ENCODE measurements at regions not wholly inside any gene's neighbourhood (a gene's known extent, or its start where the extent isn't known, plus 50 kb on each side); places are given as distances from the start of the nearest gene placed in this dataset.
"Not testable (repeated sequence)": the region's sequence is repeated elsewhere in the genome, so short reads cannot be mapped to it uniquely, and the experiment has no call there.

GRCh38 chr1:47491341-47491753 is 53.5 kb downstream of the FOXD2 start:
- Mint-ChIP-seq H3K27me3 (ENCODE audit: low read depth) (peaks cover 23% of the 10 kb centered on the region), H3K36me3 (ENCODE audit: low read depth) (no peaks in the 10 kb centered on the region), H3K9me3 (ENCODE audit: low read depth) (no peaks in the 10 kb centered on the region), H3K4me1 (ENCODE audit: low read depth) (peaks cover 7% of the 10 kb centered on the region), H3K27ac (ENCODE audit: unreplicated experiment) (no peak overlapping the region), H3K4me3 (ENCODE audit: unreplicated experiment) (no peak overlapping the region)
- no peak for DNase-seq (ENCODE audit: low spot score)
- no peak for TF ChIP-seq CTCF (IDR thresholded peaks at IDR 0.05)

GRCh38 chr1:47495176-47495713 is 57.4 kb downstream of the FOXD2 start:
- peaks cover 7% of the 10 kb centered on the region for H3K4me1 Mint-ChIP-seq (ENCODE audit: low read depth)
- no peak overlapping the region for H3K4me3 Mint-ChIP-seq (ENCODE audit: unreplicated experiment)
- no peak for TF ChIP-seq CTCF (IDR thresholded peaks at IDR 0.05)
- no peaks in the 10 kb centered on the region for H3K9me3 Mint-ChIP-seq (ENCODE audit: low read depth)
- no peaks in the 10 kb centered on the region for H3K36me3 Mint-ChIP-seq (ENCODE audit: low read depth)
- H3K27ac Mint-ChIP-seq (ENCODE audit: unreplicated experiment) = no peak overlapping the region
- peaks cover 30% of the 10 kb centered on the region for H3K27me3 Mint-ChIP-seq (ENCODE audit: low read depth)
- DNase-seq (ENCODE audit: low spot score) = no peak

GRCh38 chr1:47498551-47498950 is 60.7 kb downstream of the FOXD2 start:
- TF ChIP-seq CTCF (IDR thresholded peaks at IDR 0.05) = no peak
- Mint-ChIP-seq H3K9me3 (ENCODE audit: low read depth) (no peaks in the 10 kb centered on the region), H3K36me3 (ENCODE audit: low read depth) (no peaks in the 10 kb centered on the region), H3K27me3 (ENCODE audit: low read depth) (peaks cover 39% of the 10 kb centered on the region), H3K4me1 (ENCODE audit: low read depth) (no peaks in the 10 kb centered on the region), H3K27ac (ENCODE audit: unreplicated experiment) (no peak overlapping the region), H3K4me3 (ENCODE audit: unreplicated experiment) (no peak overlapping the region)
- DNase-seq (ENCODE audit: low spot score) = no peak

DNA sequence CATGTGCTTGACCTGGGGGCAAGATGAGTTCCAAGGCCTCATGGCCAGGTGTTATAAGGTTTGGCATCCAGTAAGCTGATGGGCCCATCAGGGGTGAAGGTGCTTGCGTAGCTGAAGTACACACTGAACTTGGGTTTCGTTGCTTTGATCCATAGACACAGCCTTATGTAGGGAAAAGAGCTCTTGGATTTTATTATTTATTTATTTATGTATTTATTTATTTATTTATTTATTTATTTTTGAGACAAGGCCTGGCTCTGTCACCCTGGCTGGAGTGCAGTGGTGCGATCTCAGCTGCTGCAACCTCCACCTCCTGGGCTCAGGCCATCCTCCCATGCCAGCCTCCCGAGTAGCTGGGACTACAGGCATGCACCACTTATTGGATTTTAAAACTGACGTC is 63.2 kb downstream of the FOXD2 start:
- H3K36me3 Mint-ChIP-seq (ENCODE audit: low read depth) = no peaks in the 10 kb centered on the region
- H3K9me3 Mint-ChIP-seq (ENCODE audit: low read depth) = no peaks in the 10 kb centered on the region
- H3K27me3 Mint-ChIP-seq (ENCODE audit: low read depth) = peaks cover 41% of the 10 kb centered on the region
- no peak for TF ChIP-seq CTCF (IDR thresholded peaks at IDR 0.05)
- DNase-seq (ENCODE audit: low spot score) = no peak
- H3K27ac Mint-ChIP-seq (ENCODE audit: unreplicated experiment) = no peak overlapping the region
- no peak overlapping the region for H3K4me3 Mint-ChIP-seq (ENCODE audit: unreplicated experiment)
- H3K4me1 Mint-ChIP-seq (ENCODE audit: low read depth) = no peaks in the 10 kb centered on the region

DNA sequence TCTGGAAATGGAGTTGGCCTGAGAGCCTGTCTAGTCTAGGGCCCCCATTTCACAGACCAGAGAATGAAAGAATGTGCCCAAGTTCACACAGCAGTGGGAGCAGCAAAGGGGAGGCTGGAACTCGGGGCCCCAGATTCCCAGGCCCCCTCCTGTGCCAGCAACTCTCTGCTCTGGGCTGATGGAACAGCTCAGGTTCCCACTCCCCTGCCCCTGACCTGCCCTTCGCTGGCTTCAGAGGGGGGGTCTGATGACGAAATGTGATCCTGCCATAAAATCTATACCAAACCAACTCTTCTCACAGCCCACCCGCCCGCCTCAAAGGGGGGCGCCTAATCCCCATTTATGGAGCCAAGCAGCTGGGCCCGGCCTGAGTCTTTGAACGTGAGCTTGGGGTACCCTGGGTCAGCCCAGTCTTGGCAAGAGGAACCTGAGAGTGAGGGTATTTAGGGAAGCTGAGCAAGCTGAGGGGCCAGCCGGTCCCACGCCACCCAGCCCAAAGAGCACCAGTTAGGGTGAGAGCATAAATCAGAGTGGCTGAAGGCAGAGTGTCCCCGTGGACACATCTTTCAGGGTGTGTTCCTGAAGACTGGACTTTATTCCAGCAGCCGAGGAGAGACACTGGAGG is 65.0 kb downstream of the FOXD2 start:
- H3K9me3 Mint-ChIP-seq (ENCODE audit: low read depth) = no peaks in the 10 kb centered on the region
- TF ChIP-seq CTCF (IDR thresholded peaks at IDR 0.05) = no peak
- DNase-seq (ENCODE audit: low spot score) = no peak
- H3K4me1 Mint-ChIP-seq (ENCODE audit: low read depth) = no peaks in the 10 kb centered on the region
- H3K36me3 Mint-ChIP-seq (ENCODE audit: low read depth) = no peaks in the 10 kb centered on the region
- H3K27ac Mint-ChIP-seq (ENCODE audit: unreplicated experiment) = no peak overlapping the region
- no peak overlapping the region for H3K4me3 Mint-ChIP-seq (ENCODE audit: unreplicated experiment)
- H3K27me3 Mint-ChIP-seq (ENCODE audit: low read depth) = peaks cover 40% of the 10 kb centered on the region

DNA sequence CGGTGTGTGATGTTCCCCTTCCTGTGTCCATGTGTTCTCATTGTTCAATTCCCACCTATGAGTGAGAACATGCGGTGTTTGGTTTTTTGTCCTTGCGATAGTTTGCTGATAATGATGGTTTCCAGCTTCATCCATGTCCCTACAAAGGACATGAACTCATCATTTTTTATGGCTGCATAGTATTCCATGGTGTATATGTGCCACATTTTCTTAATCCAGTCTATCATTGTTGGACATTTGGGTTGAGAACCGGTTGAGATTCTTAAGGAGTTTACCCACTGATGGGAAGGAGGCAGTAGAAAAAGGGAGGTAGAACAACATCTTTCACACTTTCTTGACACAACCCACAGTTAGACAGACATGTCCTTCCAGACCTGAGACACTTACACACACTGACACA is 67.0 kb downstream of the FOXD2 start:
- not testable (repeated sequence) for H3K4me1 Mint-ChIP-seq (ENCODE audit: low read depth); DNase-seq (ENCODE audit: low spot score); H3K36me3 Mint-ChIP-seq (ENCODE audit: low read depth); H3K9me3 Mint-ChIP-seq (ENCODE audit: low read depth); H3K4me3 Mint-ChIP-seq (ENCODE audit: unreplicated experiment); H3K27ac Mint-ChIP-seq (ENCODE audit: unreplicated experiment)
- H3K27me3 Mint-ChIP-seq (ENCODE audit: low read depth) = peaks cover 42% of the 10 kb centered on the region

Measured in chondrocyte (in vitro differentiated cells).